Breast epithelium (tissue), 3 donors: ENCODE measurements at regions not wholly inside any gene's neighbourhood (a gene's known extent, or its start where the extent isn't known, plus 50 kb on each side); places are given as distances from the start of the nearest gene placed in this dataset.

Experiments used
- CTCF ChIP-seq, 3 donors: fragments of 450-650 bp; IDR thresholded peaks; one replicate each; pipeline ENCODE4 v1.5.1; 2016 to 2017; ENCODE audit warnings: antibody characterized with exemption in 3 of 3, mild to moderate bottlenecking in 3 of 3, moderate library complexity in 3 of 3
- POLR2AphosphoS5 ChIP-seq, 3 donors: sonication (generic); formaldehyde crosslinking; IDR thresholded peaks; one replicate each; pipeline ENCODE4 v1.6.1; 2017; ENCODE audit warnings: antibody characterized with exemption in 3 of 3

- TF ChIP-seq CTCF (IDR thresholded peaks at IDR 0.05) (no peak), POLR2AphosphoS5 (IDR thresholded peaks at IDR 0.05) (no peak)
Measured at GRCh38 chr6:159513914-159514313, 179.1 kb downstream of the SOD2 start.
